Lung (tissue), 11 donors: ENCODE measurements at regions not wholly inside any gene's neighbourhood (a gene's known extent, or its start where the extent isn't known, plus 50 kb on each side); places are given as distances from the start of the nearest gene placed in this dataset.
"Not testable (repeated sequence)": the region's sequence is repeated elsewhere in the genome, so short reads cannot be mapped to it uniquely, and the experiment has no call there.

ENCODE experiments used
- ATAC-seq: fragments of 200-7000 bp; cut with Tn5 transposase; one replicate; pipeline ENCODE4 v1.9.1; 2020; ENCODE audit warnings: moderate number of reproducible peaks; ENCODE audit not compliant: insufficient read depth, low FRiP score
- DNase-seq, 3 donors: peaks; one replicate each; pipeline ENCODE4 v3.0.0-alpha.2; 2013 to 2017
- H3K27ac ChIP-seq, 2 donors: one replicate each; pipeline ENCODE4 v1.5.1; 2013; ENCODE audit warnings: mild to moderate bottlenecking in 2 of 2, moderate library complexity in 2 of 2, control low read depth in 1 of 2, inconsistent platforms in 1 of 2, low read depth in 1 of 2, low read length in 1 of 2
- H3K27me3 ChIP-seq, 3 donors: one replicate each; pipeline ENCODE4 v1.5.1; 2013; ENCODE audit warnings: low read length in 2 of 3; ENCODE audit not compliant: control insufficient read depth in 3 of 3, insufficient read depth in 3 of 3
- H3K36me3 ChIP-seq, 4 donors: one replicate each; pipeline ENCODE4 v1.5.1; 2013; ENCODE audit warnings: low read length in 4 of 4, mild to moderate bottlenecking in 1 of 4, moderate library complexity in 1 of 4; ENCODE audit not compliant: control insufficient read depth in 4 of 4, insufficient read depth in 4 of 4
- H3K4me1 ChIP-seq, 5 donors: one replicate each; pipeline ENCODE4 v1.5.1; 2013; ENCODE audit warnings: low read length in 5 of 5, mild to moderate bottlenecking in 2 of 5, moderate library complexity in 1 of 5; ENCODE audit not compliant: control insufficient read depth in 5 of 5, insufficient read depth in 5 of 5
- H3K4me3 ChIP-seq: one replicate; pipeline ENCODE4 v1.5.1; 2013; ENCODE audit warnings: mild to moderate bottlenecking, control low read depth, moderate library complexity
- H3K9ac ChIP-seq, 2 donors: one replicate each; pipeline ENCODE4 v1.5.1; 2013; ENCODE audit warnings: low read length in 2 of 2, control low read depth in 1 of 2; ENCODE audit not compliant: insufficient read depth in 1 of 2
- H3K9me3 ChIP-seq, 4 donors: one replicate each; pipeline ENCODE4 v1.5.1; 2013; ENCODE audit warnings: low read length in 3 of 4, mild to moderate bottlenecking in 1 of 4, moderate library complexity in 1 of 4; ENCODE audit not compliant: control insufficient read depth in 4 of 4, insufficient read depth in 3 of 4
- CTCF ChIP-seq: IDR thresholded peaks from 2 replicates; pipeline ENCODE4 v1.5.1; 2012; ENCODE audit warnings: mild to moderate bottlenecking; ENCODE audit errors: control extremely low read depth, extremely low read depth
- WGBS, 2 donors: extraction: QIAGEN DNeasy Blood & Tissue Kit; methylation state at CpG; one replicate each; pipeline ENCODE4 v1.1.7; 2013; 5-methylcytosine and 5-hydroxymethylcytosine counted together
- donor health status: control.
- donor health status: control.
- donor health status: Bipolar disorder and iron deficiency.
- donor health status: healthy.
- donor health status: DM: yes; HTN: yes; CAD: no.

DNA sequence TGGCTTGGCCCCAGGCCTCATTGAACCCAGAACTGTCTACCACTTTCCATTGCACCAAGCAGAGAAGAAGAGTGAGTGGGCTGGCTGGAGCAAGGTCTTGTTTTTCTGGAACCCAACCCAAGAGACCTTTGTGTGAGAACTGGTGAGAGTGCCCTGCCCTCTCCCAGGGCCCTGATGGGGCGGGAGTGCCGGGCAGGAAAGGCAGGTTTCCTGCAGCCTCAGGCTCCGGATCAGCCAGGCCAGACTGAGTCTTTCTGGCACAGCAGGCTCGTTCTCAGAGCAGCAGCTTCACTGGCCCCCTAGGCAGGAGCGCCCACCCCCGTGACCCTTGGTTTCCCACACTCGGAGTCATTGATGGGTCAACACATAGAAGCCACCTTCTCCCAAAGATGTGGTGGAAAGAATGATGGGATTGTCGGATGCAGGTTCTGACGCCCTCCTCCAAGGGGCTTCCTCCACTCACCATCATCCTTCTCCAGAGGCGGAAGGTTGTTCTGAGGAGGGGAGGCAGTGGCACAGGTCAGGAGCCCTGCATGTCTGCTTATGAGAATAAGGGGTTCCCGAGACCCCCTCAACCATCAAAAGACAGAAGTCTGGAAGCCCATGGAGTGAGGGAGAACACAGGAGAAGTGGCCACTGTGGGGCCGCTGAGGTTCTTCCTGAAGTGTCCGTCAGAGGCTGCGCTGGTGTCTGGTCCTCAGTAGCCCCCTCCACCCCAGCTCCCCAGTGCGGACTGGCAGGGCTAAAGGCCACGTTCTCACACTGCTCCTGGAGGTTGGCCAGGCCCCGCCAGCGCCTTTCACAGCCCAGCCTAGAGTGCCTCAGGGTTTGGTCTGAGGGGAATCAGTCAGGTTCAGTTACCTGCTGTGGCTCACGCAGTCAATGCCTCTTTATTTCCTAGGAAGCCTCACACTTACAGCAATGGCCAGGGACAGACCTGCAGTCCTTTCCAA, 62.8 kb upstream of the LAPTM4A start:
- peak overlapping the region in 1 of 2 donors; percentile 8 for H3K9ac ChIP-seq

DNA sequence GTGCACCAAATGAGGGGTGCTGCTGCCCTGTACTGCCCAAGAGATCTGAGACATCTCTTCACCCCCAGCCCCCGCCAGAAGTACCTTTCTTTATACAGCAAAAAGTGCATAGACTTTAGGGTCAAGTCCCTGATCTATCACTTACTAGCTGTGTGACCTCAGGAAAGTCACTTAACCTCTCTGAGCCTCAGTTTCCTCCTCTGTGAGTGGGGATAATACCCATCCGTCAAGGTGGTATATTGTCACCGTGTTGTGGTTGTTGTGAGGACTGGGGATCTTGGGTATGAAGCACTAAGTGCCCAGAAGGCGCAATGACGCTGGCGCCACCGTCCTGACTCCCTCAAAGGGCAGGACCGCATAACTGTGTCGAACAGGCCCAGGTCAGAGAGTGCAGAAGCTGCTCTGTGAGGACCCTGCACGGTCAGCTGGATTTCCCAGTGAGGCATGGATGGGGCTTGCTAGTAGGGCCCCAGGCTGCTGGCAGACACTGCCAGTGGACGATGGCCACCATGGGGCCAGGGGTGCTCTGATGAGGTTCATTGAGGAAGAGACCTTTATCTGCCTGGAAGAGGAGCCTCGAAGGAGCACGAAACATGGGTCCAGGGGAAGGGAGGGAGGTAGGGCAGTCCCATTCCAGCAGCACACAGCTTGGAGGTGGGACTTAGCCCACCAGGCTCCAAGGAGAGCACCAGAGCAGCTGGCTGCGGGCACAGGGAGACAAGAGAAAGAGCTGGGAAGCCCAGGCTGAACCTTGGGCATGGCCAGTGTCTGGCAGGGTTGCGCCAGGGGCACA, 61.8 kb upstream of the LAPTM4A start:
- peaks cover 0 to 2% (median 0%) of the 10 kb centered on the region in 4 donors for H3K9me3 ChIP-seq
- no peak overlapping the region for H3K27ac ChIP-seq
- DNase-seq (no peak), ATAC-seq (no peak)
- H3K9ac ChIP-seq: no peak overlapping the region
- WGBS, 2 donors: 90 to 97% methylated on average over 15 of the region's 15 CpGs
- H3K4me3 ChIP-seq: no peak overlapping the region
- H3K4me1 ChIP-seq: peaks cover 0 to 4% (median 0%) of the 10 kb centered on the region in 5 donors
- TF ChIP-seq CTCF: no peak
- no peaks in the 10 kb centered on the region for H3K36me3 ChIP-seq
- no peaks in the 10 kb centered on the region for H3K27me3 ChIP-seq

More for the DNA sequence above, 62.8 kb upstream of the LAPTM4A start:
- H3K9me3 ChIP-seq: peaks cover 0 to 2% (median 0%) of the 10 kb centered on the region in 4 donors
- H3K27me3 ChIP-seq: no peaks in the 10 kb centered on the region
- ATAC-seq: no peak
- no peak overlapping the region for H3K4me3 ChIP-seq
- H3K4me1 ChIP-seq: peaks cover 0 to 4% (median 0%) of the 10 kb centered on the region in 5 donors
- TF ChIP-seq CTCF: no peak
- no peak for DNase-seq
- WGBS, 2 donors: 70 to 73% methylated on average over 19 of the region's 19 CpGs
- H3K27ac ChIP-seq: no peak overlapping the region
- H3K36me3 ChIP-seq: no peaks in the 10 kb centered on the region

- not testable (repeated sequence) for H3K9ac ChIP-seq, H3K4me3 ChIP-seq
Observed at GRCh38 chr2:20112361-20112760, 60.9 kb upstream of the LAPTM4A start.

More at GRCh38 chr2:20112361-20112760, 60.9 kb upstream of the LAPTM4A start:
- H3K9me3 ChIP-seq, H3K4me1 ChIP-seq, H3K36me3 ChIP-seq, DNase-seq, ATAC-seq, H3K27me3 ChIP-seq, H3K27ac ChIP-seq: not testable (repeated sequence)
- 92 to 95% methylated on average over 9 of the region's 9 CpGs for WGBS, 2 donors
